GM18499 (cell line): ENCODE measurements at regions not wholly inside any gene's neighbourhood (a gene's known extent, or its start where the extent isn't known, plus 50 kb on each side); places are given as distances from the start of the nearest gene placed in this dataset.
"Not testable (repeated sequence)": the region's sequence is repeated elsewhere in the genome, so short reads cannot be mapped to it uniquely, and the experiment has no call there.

ENCODE experiments used
- ATAC-seq: cut with Tn5 transposase; IDR thresholded peaks from one replicate; pipeline ENCODE4 v1.9.1; 2021; ENCODE audit warnings: moderate number of reproducible peaks; ENCODE audit not compliant: insufficient read depth, unreplicated experiment

DNA sequence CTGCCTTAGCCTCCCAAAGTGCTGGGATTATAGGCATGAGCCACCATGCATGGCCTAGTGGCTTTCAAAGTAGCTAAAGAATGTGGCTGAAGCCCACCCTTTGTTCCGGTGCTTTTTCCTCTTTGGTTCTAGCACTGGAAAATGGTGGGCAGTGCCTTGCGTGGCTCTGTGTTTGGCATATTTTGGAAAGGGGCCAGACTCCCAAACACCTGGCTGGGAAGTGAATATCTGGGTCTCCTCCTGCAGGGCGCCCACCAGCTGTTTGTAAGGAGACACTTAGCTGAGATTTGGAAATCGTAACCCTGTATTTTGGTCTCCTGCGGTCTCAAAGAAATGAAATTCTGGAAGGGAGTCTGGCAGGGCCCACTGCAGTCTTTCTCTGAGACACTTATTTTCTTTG, 336.4 kb downstream of the IL20RB start:
- ATAC-seq: no peak

DNA sequence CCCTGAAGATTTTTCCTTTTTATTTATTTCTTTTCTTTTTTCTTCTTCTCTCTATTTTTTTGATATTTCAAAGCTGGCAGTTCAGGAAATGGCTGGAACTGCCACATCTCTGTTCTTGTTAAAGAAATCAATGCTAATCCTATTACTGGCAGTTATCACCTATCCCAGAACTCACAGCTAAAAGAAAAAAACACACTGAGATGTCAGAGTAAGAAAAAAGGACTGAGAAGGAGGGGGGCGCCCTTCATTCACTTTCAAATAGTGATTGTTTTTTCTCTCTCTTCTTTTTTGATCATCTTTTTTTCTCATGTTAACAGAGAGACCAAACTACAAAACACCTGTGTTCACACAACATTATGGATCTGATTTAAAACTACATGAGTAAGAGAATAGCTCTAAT, 337.1 kb downstream of the IL20RB start:
- no peak for ATAC-seq

DNA sequence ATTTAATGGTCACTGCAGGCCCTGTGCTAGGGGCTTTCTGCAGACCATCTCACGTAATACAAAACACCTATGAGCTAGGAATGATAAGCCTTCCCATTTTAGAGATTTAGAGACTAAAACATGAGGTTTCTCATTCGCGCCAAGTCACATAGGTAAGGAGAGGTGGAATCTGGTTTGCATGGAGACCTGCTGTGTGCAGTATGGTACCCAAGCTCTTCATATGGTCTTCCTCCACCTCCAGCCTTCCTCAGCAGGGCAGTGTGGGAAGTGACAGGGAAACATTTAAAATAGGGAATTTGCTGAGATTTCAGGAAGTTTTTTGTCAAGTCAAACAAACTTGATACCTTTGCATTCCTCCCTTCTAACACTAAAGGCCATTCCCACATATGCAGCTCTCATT, 337.6 kb downstream of the IL20RB start:
- ATAC-seq: no peak

DNA sequence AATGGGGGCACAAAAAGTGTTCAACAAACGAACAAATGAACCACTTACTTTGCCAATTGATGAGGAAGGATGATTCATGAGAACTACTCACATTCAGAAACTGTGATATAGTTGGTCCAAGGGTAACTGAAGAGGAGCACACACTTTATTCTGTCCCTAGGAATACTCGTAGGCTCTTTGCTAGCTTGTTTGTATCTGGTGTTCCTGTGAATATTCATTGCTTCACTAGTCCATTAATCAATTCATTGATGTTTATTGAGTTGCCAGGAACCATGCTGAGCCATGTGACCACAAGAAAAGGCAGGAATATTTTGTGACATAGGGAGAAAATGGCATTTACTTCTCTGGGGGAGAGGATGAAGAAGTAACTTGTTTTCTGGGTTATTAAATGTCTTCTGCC, 338.3 kb downstream of the IL20RB start:
- no peak for ATAC-seq

DNA sequence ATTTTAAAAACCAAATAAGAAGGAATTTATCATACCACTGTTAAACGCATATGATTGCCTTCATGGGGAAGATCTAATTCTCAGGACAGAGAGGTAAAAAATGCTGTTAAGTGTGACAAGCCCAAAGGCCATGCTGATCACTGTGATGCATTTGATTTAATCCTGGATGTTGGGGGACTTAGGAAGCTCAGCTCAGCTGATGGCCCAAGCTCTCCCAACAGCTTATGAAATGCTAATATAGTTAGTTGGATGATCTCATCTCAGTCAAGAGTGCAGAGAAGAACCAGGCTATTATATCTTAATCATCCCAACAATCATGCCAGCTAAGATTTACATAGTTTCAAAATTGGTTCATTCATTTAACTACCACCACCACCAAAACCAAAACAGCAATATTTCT, 340.0 kb downstream of the IL20RB start:
- ATAC-seq: no peak

DNA sequence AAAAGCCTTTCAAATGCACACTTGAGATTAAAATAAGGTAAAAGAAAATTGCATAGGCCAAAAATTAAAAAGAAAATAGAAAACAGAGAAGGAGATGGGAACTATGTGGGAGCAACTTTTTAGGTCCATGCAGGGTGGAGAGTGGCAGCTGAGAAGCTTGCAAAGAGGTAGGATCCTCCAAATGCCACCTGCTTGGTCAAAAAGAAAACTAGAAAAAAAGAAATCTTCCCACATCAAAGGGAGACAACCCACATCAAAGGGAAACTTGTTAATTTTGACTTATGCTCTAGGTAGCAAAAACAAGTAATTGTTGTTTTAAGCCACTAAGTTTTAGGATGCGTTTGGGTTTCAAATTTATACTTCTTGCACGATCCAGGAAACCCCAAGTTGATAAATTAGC, 342.9 kb downstream of the IL20RB start:
- no peak for ATAC-seq

DNA sequence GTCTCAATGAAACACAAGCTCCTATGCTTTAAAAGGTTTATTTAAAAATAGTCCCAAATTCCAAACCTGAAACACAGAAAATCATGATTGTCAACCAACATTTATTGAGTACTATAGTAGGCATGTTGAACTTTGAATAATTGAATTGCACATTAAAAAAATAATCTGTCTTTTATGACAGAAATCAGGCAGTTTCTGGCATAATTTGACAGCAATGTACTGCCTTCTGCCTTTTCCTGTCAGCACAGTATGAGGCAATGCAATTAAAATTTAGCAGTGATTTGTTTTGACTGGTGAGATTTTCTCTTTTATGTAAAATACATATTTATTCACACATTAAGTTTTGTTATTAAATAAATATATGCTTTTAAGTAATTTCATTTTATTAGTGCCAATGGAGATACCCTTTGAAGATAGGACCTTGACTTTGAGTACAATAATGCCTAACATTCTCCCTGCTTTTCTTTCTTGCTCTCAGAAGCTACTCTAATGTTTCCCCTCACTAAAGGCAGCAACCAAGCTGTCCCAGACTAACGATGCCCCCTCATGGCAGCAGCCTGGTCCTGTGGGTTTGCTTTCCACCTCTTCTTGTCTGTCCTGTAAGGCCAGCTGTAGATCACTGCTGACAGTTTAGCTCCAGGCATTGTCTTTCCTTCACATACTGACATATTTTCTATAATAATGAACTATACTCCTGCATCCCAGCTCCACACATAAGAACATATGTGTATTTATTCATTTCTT, 346.7 kb downstream of the IL20RB start:
- ATAC-seq: no peak

DNA sequence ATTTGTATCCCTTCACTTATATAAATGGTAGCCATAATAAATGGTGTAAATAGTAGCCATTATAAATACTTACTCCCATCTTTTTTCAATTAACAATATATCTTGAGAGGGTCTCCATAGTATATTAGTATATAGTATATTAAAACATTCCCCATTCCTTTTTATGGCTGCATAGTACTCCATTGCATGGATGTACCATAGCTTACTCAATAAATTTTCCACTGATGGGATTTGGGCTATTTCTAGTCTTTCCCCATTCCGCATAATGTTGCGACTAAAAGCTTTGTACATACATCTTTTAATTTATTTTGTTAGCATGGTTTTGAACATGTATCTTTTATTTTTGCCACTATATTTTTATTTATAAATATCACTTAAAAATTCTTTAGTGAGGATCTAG, 366.3 kb downstream of the IL20RB start:
- no peak for ATAC-seq

DNA sequence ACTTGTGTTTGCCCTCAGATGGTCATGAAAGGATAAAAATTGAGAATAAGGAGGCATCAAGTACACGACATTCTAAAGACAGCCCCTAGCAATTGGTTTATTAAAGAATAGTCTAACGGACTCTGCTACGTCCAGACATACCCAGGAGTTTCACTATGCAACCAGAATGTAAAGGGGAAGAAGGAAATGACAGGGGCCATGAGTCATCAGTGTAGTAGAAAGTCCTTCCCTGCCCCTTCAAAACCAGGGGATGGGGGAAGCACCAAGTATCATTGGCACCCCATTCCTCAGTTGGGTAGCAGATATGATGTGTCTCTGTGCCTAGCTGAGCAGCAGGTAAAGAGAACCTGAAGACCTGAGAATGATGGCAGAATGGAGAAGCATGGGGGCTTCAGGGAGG, 367.4 kb downstream of the IL20RB start:
- ATAC-seq: no peak

DNA sequence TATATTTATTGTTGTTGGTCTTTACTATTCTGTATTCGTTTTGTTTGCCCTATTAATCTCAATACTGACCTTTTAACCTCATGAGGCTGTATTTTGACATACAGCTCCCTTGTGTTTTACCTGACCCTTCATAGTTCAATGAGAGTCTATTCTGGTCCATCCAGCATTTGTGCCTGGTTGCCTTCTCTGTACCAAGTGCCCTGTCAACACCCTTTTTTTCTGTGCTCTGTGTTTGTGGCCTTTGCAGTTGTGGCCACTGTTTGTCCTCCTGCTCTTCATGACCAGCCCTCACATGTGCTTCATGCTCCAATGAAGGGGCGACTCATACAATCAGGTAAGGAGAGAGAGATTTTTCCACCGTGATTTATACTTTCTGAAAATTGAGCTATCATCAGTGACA, 368.2 kb downstream of the IL20RB start:
- ATAC-seq: no peak

DNA sequence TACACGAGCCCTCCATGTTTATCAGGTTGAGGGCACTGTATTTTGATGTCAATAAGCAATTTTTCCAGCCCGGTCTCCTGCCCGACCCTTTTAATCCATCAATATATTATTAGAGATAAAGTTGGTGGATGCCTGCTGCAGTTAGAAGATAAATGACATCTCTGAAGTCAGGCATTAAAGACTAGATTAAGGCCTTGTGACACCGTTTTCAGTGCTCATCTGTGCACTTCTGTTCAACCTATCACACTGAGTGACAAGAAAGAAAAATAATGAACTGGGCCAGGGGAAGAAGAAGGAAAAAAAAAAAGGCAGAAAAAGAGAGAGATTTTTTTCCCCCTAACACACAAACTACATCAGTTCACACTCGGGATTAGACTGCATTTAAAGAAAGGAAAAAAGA, 371.8 kb downstream of the IL20RB start:
- no peak for ATAC-seq

DNA sequence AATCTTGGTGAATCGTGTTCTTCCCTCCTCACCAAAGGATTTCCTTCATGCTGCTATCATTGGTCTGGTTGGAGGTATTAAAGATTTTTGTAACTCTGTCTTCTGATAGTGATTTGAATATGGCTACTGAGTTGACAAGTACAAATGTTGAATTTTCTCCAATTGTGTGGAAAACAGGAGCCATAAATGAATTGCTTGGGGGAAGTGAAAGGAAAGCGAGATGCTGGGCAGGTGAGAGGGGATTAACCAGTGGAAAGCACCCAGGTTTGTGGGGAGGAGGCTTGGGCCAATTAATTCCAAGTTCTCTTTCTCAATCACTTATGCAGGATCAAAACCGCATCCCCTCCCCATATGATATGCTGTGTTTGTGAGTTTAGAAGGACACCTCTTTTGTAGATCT, 372.5 kb downstream of the IL20RB start:
- ATAC-seq: no peak

DNA sequence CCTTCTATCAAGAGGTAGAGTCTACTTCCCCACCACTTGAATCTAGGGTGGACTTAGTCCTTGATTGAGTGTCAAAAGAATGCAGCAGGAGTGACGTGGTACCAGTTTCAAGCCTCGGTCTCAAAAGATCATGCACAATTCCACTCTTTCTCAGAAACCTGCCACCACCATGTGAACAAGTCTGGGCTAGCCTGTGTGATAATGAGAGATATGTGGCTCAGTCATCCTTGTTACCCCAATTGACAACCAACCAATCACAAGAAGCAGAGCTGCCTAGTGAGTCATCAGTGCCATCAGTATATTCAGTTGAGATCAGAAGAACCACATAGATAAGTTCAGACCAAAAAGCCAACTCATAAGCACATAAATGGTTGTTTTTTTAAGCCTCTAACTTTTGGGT, 374.5 kb downstream of the IL20RB start:
- ATAC-seq: no peak

DNA sequence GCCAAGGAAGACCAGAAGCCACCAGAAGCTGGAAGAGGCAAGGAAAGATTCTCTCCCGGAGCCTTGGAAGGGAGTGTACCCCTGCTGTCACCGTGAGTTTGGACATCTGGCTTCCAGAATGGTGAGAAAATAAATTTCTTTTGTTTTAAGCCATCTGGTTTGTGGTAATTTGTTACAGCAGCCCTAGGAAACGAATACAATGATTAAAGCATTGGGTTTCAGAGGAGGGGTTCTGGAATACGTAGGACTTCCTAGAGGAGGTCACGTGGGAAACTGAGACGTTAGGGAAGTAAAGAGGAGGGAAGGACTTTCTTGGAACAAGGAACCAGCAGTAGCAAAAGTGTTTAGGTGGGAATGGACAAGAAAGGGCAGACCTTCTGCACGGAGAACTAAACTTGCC, 377.7 kb downstream of the IL20RB start:
- no peak for ATAC-seq

DNA sequence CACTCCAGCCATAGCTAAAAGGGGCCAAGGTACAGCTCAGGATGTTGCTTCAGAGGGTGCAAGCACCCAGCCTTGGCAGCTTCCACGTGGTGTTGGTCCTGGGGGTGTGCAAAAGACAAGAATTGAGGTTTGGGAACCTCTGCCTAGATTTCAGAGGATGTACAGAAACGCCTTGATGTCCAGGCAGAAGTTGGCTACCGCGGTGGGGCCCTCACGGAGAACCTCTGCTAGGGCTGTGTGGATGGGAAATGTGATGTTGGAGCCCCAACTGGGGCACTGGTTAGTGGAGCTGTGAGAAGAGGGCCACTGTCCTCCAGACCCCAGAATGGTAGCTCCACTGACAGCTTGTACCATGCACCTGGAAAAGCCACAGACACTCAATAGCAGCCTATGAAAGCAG, 380.6 kb downstream of the IL20RB start:
- not testable (repeated sequence) for ATAC-seq

DNA sequence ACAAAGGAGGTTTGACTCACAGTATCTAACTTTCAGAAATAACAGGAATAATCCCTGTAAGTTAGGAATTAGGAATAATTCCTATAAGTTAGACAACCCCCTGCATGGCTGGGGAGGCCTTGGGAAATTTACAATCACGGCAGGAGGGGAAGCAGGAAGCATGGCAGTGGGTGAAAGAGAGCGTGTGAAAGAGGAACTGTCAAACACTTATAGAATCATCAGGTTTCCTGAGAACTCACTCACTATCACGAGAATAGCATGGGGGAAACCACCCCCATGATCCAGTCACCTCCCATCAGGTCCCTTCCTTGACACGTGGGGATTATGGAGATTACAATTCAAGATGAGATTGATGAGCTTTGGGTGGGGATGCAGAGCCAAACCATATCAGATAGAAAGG, 385.5 kb downstream of the IL20RB start:
- no peak for ATAC-seq

DNA sequence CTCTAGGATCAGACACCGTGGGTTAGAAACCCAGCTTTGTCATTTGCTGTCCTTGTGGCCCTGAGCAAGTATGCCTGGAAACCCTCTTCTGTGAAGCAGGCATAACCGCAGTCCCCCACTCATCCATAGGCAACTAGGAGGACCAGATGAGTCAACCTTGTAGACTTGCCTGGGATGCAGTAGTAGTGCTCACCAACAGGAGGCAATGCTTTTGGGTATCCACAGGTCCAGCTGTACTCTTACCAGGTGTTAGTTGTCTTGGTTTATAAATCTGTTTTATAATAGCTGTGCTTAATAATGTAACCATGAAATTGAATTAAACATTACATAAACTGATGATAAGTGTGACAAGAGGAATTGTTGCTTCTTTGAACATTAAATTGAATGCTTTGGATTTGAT, 389.3 kb downstream of the IL20RB start:
- no peak for ATAC-seq

DNA sequence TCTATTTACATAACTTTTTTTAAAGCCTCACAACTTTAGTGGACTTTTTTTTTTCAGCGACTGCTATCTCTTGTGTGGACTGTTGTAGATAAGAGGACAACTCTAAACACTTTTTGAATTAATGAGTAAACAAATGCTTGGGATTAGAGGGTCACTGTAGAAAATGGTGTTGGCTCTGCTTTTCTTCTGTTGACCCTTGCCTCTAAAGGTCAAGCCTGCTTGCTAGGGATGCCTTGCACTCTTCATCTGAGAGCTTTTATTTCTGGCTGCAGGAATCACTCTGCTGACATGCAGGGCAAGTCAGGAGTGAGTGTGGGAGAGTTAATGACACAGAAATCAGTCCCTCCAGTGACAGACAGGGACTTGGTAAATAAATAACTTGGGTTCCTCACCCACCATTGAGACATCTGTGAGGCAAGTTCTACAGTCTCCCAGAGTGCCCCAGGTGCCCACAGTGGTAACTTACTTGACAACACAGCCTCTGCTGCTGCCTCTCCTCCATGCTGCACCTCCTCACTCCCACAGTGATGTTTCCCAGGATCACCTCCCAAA, 390.1 kb downstream of the IL20RB start:
- ATAC-seq: no peak

DNA sequence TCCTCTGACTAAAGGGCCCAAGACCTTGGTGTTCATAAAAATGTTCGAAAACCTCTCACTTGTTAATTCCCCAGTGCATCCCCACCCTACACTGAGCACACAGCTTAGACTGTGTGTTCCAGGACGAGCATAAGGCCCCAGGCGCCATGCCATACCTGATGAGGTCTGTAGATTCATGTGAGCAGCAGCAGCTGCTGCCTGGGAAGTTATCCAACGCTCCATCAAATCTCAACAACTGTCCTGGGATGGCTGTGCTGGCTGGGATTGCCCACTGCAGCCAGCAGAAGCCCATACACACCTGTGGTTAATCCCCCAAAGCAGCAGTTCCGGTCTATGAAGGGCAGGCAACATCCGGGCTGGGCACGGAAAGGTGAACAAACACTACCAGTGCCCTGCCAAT, 391.2 kb downstream of the IL20RB start:
- ATAC-seq: no peak

DNA sequence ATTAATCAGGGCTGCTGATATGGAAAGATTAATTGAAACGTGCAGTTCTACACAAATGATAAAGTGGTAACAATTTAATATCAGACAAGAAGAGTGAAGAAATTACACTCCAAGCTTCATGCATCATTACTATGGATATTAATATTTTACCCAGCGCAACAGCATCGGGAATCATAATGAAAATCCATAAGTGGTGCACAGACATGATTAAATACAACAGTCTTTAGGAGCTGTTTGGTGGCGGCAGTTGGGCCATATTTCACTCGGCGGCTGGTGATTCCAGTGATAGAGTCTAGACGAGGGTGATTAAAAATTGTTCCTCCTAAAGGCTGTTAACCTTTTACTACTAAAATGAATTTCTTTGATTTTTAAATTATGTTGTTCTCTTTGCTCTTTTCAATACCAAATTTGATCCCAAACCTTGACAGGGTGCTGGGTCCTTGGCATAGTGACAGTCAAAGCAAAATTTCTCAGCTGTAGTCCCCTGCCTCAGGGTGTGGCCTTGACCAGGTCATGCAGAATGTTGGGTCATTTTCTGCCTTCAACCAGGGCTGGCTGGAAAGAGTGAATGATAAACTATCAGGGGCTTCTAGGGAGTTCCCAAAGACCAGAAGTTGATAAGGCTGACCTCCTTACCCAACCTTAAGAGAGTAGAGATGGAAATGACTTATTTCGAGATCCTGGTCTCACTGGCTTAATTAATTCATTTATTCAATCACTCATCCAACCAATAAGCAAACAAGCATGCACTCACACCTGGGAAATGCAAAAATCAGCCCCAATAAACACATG, 392.0 kb downstream of the IL20RB start:
- no peak for ATAC-seq

DNA sequence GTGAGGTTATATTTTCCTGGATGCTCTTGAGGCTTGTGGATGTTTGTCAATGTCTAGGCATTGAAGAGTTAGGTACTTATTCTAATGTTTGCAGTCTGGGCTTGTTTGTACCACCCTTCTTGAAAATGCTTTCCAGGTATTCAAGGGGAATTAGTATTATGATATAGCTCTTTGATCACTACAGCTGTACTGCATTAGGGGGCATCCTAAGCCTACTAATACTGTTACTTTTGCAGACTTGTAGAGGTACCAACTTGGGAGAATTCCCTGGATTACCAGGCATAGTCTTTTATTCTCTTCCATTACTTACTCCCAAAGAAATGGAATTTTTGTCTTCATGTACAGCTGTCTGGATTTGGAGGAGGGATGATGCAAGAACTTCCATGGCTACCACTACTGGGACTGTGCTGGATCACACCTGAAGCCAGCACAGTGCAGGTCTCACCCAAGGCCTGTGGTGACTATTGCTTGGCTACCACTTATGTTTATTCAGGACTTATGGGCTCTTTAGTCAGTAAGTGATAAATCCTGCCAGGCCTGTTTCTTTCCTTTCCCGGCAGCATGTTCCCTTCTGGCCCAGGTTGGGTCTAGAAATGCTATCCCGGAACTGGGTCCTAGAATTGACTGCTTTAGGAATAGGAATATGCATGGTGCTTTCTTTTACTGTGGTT, 402.9 kb downstream of the IL20RB start:
- ATAC-seq: no peak
